Keratinocyte (primary cell): ENCODE measurements at regions not wholly inside any gene's neighbourhood (a gene's known extent, or its start where the extent isn't known, plus 50 kb on each side); places are given as distances from the start of the nearest gene placed in this dataset.

Experiments used
- DNase-seq: peaks from one replicate; pipeline ENCODE4 v3.0.0-alpha.2; 2011; ENCODE audit warnings: low read depth, missing footprints, low spot score
- FAIRE-seq: peaks from 2 replicates; lab custom pipeline; 2011; peaks lifted over from hg19 to GRCh38; lab: Jason Lieb, UNC
- H2AFZ ChIP-seq: 2 replicates; pipeline ENCODE4 v1.6.0; 2012; ENCODE audit warnings: low read length, control low read depth, inconsistent platforms; ENCODE audit not compliant: control insufficient read depth
- H3K27ac ChIP-seq: 2 replicates; pipeline ENCODE4 v1.5.1; 2011; ENCODE audit warnings: low read length; ENCODE audit not compliant: control insufficient read depth, insufficient read depth
- H3K27me3 ChIP-seq: 3 replicates; pipeline ENCODE4 v1.6.0; 2011; ENCODE audit warnings: low read length; ENCODE audit not compliant: control insufficient read depth, insufficient read depth; ENCODE audit errors: extremely low read depth
- H3K36me3 ChIP-seq, 2 experiments: 2 replicates in 1 of 2; 3 replicates in 1 of 2; pipeline ENCODE4 v1.5.1; 2011; ENCODE audit warnings: low read length in 2 of 2, mild to moderate bottlenecking in 1 of 2; ENCODE audit not compliant: control insufficient read depth in 2 of 2, insufficient read depth in 2 of 2; ENCODE audit errors: extremely low read depth in 1 of 2
- H3K4me1 ChIP-seq: 3 replicates; pipeline ENCODE4 v1.5.1; 2011; ENCODE audit warnings: low read length; ENCODE audit not compliant: control insufficient read depth, insufficient read depth; ENCODE audit errors: extremely low read depth
- H3K4me2 ChIP-seq: 3 replicates; pipeline ENCODE4 v1.6.0; 2011; ENCODE audit warnings: low read depth, low read length; ENCODE audit not compliant: control insufficient read depth, insufficient read depth; ENCODE audit errors: extremely low read depth
- H3K4me3 ChIP-seq, 3 experiments: fragments of 200-600 bp in 1 of 3; sonication (generic) in 1 of 3; 2 replicates in 2 of 3; 3 replicates in 1 of 3; pipeline ENCODE4 v1.5.1; 2011 to 2016; ENCODE audit warnings: low read length in 3 of 3, mild to moderate bottlenecking in 3 of 3, control low read depth in 2 of 3, inconsistent platforms in 1 of 3, low read depth in 1 of 3, mixed read lengths in 1 of 3, mixed run types in 1 of 3, moderate library complexity in 1 of 3; ENCODE audit not compliant: control insufficient read depth in 2 of 3, insufficient read depth in 2 of 3; ENCODE audit errors: extremely low read depth in 1 of 3
- H3K79me2 ChIP-seq: 2 replicates; pipeline ENCODE4 v1.6.0; 2012; ENCODE audit warnings: low read length; ENCODE audit not compliant: control insufficient read depth, insufficient read depth
- H3K9ac ChIP-seq: 3 replicates; pipeline ENCODE4 v1.6.0; 2011; ENCODE audit warnings: low read length; ENCODE audit not compliant: control insufficient read depth, insufficient read depth; ENCODE audit errors: extremely low read depth
- H3K9me1 ChIP-seq: 3 replicates; pipeline ENCODE4 v1.6.0; 2011; ENCODE audit warnings: low read length; ENCODE audit not compliant: control insufficient read depth, insufficient read depth; ENCODE audit errors: extremely low read depth
- H3K9me3 ChIP-seq: 2 replicates; pipeline ENCODE4 v1.5.1; 2012; ENCODE audit warnings: low read depth, low read length; ENCODE audit not compliant: control insufficient read depth
- H4K20me1 ChIP-seq: 3 replicates; pipeline ENCODE4 v1.6.0; 2011; ENCODE audit warnings: low read length; ENCODE audit not compliant: control insufficient read depth, insufficient read depth; ENCODE audit errors: extremely low read depth
- EZH2 ChIP-seq: IDR thresholded peaks from one replicate; pipeline ENCODE4 v1.6.1; 2012; ENCODE audit warnings: inconsistent platforms, mild to moderate bottlenecking, low read length, moderate library complexity
- dilution Hi-C: fragments of 300-500 bp; cut with MboI; formaldehyde crosslinking; loops from one replicate; pipeline ENCODE4 v1.7.0; 2020; ENCODE audit warnings: low sequenced_read_pairs; ENCODE audit not compliant: extremely low pct_ligation_motif_present
- TF ChIP-seq, protein P1 (sequence below), 3 experiments: IDR thresholded peaks in 1 of 3; conservative IDR thresholded peaks in 1 of 3; optimal IDR thresholded peaks in 1 of 3; 2 replicates in 2 of 3; 3 replicates in 1 of 3; pipeline versions ENCODE3 to v1.5.1; 2011; ENCODE audit warnings: low read length in 3 of 3, mild to moderate bottlenecking in 3 of 3, moderate library complexity in 2 of 3, control low read depth in 1 of 3, inconsistent platforms in 1 of 3; ENCODE audit not compliant: insufficient read depth in 2 of 3; ENCODE audit errors: extremely low read depth in 1 of 3

DNA sequence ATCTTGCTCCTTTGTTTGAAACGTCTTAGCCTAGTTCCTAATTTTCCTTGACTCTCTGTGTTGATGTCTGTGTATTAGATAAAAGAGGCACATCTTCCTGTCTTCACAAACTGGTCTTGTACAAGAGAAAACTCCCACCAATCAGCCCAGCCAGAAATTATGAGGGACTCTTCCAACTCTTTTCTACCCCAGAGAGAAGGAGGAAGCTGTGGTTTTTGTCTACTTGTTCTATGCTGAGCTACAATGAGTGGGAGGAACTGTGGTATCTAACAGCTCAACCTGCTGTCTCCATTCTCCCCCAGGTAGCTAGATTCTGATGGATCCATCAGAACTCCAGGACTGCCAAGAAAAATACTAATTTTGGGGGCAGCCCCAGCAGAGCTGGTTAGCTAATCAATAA is 392.5 kb downstream of the HS3ST3B1 start:
- Histone ChIP-seq H3K27ac (no peak overlapping the region), H3K4me3 (no peak overlapping the region), H3K79me2 (no peaks in the 10 kb centered on the region), H3K4me2 (no peak overlapping the region), H3K9me3 (no peaks in the 10 kb centered on the region), H3K36me3 (no peaks in the 10 kb centered on the region), H4K20me1 (no peaks in the 10 kb centered on the region), H2AFZ (no peak overlapping the region), H3K9me1 (no peaks in the 10 kb centered on the region), H3K9ac (no peak overlapping the region), H3K4me1 (no peaks in the 10 kb centered on the region), H3K27me3 (no peaks in the 10 kb centered on the region)
- dilution Hi-C loops: no loop called here
- FAIRE-seq (no peak), DNase-seq (no peak)
- TF ChIP-seq, protein P1, sequence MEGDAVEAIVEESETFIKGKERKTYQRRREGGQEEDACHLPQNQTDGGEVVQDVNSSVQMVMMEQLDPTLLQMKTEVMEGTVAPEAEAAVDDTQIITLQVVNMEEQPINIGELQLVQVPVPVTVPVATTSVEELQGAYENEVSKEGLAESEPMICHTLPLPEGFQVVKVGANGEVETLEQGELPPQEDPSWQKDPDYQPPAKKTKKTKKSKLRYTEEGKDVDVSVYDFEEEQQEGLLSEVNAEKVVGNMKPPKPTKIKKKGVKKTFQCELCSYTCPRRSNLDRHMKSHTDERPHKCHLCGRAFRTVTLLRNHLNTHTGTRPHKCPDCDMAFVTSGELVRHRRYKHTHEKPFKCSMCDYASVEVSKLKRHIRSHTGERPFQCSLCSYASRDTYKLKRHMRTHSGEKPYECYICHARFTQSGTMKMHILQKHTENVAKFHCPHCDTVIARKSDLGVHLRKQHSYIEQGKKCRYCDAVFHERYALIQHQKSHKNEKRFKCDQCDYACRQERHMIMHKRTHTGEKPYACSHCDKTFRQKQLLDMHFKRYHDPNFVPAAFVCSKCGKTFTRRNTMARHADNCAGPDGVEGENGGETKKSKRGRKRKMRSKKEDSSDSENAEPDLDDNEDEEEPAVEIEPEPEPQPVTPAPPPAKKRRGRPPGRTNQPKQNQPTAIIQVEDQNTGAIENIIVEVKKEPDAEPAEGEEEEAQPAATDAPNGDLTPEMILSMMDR (optimal IDR thresholded peaks at IDR 0.05 in 1 of 3, IDR thresholded peaks at IDR 0.05 in 1 of 3, conservative IDR thresholded peaks at IDR 0.05 in 1 of 3; ENCODE audit: extremely low read depth in 1 of 3, insufficient read depth in 2 of 3, low read length in 3 of 3): no peak
- no peak for TF ChIP-seq EZH2

DNA sequence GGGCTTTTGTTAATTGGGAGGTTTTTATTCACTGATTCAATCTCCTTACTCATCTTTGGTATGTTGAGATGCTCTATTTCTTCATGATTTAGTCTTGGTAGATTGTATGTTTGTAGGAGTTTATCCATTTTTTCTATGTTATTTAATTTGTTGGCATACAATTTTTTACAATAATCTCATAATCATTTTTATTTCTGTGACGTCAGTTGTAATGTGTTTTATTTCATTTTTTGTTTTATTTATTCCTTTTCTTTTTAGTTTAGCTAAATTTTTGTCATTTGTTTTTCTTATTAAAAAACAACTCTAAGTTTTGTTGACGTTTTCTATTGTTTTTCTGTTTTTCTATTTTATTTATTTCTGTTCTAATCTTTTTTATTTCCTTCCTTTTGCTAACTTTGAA is 389.8 kb downstream of the HS3ST3B1 start:
- Histone ChIP-seq H3K36me3 (no peaks in the 10 kb centered on the region), H3K9ac (no peak overlapping the region), H3K27ac (no peak overlapping the region), H3K79me2 (no peaks in the 10 kb centered on the region), H3K4me3 (no peak overlapping the region), H2AFZ (no peak overlapping the region), H3K4me2 (no peak overlapping the region), H3K9me3 (no peaks in the 10 kb centered on the region), H3K4me1 (no peaks in the 10 kb centered on the region), H4K20me1 (no peaks in the 10 kb centered on the region), H3K9me1 (no peaks in the 10 kb centered on the region), H3K27me3 (no peaks in the 10 kb centered on the region)
- TF ChIP-seq, protein P1 (optimal IDR thresholded peaks at IDR 0.05 in 1 of 3, IDR thresholded peaks at IDR 0.05 in 1 of 3, conservative IDR thresholded peaks at IDR 0.05 in 1 of 3; ENCODE audit: extremely low read depth in 1 of 3, insufficient read depth in 2 of 3, low read length in 3 of 3): no peak
- no peak for TF ChIP-seq EZH2
- dilution Hi-C loops: no loop called here
- FAIRE-seq: no peak
- DNase-seq: no peak
